GM23338 (cell line): ENCODE measurements at regions not wholly inside any gene's neighbourhood (a gene's known extent, or its start where the extent isn't known, plus 50 kb on each side); places are given as distances from the start of the nearest gene placed in this dataset.

Experiments used
- CREB1 ChIP-seq: fragments of 250-450 bp; sonication (Bioruptor Pico); IDR thresholded peaks from 2 replicates; pipeline ENCODE4 v1.5.0; 2020; ENCODE audit warnings: low read depth, mild to moderate bottlenecking, moderate library complexity
- ETS1 ChIP-seq: IDR thresholded peaks from 2 replicates; pipeline ENCODE4 v1.6.1; 2016; ENCODE audit warnings: antibody characterized with exemption
- EZH2 ChIP-seq: fragments of 200-600 bp; sonication (generic); IDR thresholded peaks from one replicate; pipeline ENCODE4 v1.8.0; 2017; ENCODE audit warnings: antibody characterized with exemption, mild to moderate bottlenecking, low read depth; ENCODE audit not compliant: unreplicated experiment
- EZH2phosphoT487 ChIP-seq: fragments of 200-600 bp; sonication (generic); IDR thresholded peaks from one replicate; pipeline ENCODE4 v1.8.1; 2018; ENCODE audit warnings: antibody characterized with exemption; ENCODE audit not compliant: unreplicated experiment
- JUNB ChIP-seq: IDR thresholded peaks from one replicate; pipeline ENCODE4 v1.6.1; 2016; ENCODE audit warnings: antibody characterized with exemption; ENCODE audit not compliant: unreplicated experiment
- NANOG ChIP-seq: IDR thresholded peaks from 2 replicates; pipeline ENCODE4 v1.6.1; 2016; ENCODE audit warnings: antibody characterized with exemption, borderline replicate concordance
- POLR2AphosphoS5 ChIP-seq: IDR thresholded peaks from 2 replicates; pipeline ENCODE4 v1.6.1; 2016; ENCODE audit warnings: antibody characterized with exemption, low read depth
- REST ChIP-seq: IDR thresholded peaks from one replicate; pipeline ENCODE4 v1.6.1; 2018; ENCODE audit warnings: antibody characterized with exemption; ENCODE audit not compliant: unreplicated experiment
- STAT1 ChIP-seq: IDR thresholded peaks from one replicate; pipeline ENCODE4 v1.6.1; 2016; ENCODE audit warnings: antibody characterized with exemption; ENCODE audit not compliant: unreplicated experiment
- ZNF114 ChIP-seq: fragments of 250-450 bp; sonication (Bioruptor Pico); IDR thresholded peaks from 2 replicates; pipeline ENCODE4 v1.5.0; 2020; ENCODE audit warnings: mild to moderate bottlenecking, moderate library complexity
- ZNF331 ChIP-seq: fragments of 250-450 bp; sonication (Bioruptor Pico); IDR thresholded peaks from 2 replicates; pipeline ENCODE4 v1.5.0; 2020; ENCODE audit warnings: low read depth, mild to moderate bottlenecking, moderate library complexity
- TF ChIP-seq, protein P1 (sequence below), 2 experiments: fragments of 200-600 bp in 1 of 2; sonication (generic) in 1 of 2; conservative IDR thresholded peaks; 2 replicates each; pipeline versions ENCODE4 v1.5.1 to v1.6.1; 2016 to 2017; ENCODE audit warnings: antibody characterized with exemption in 2 of 2, low read depth in 2 of 2, mild to moderate bottlenecking in 2 of 2, moderate library complexity in 1 of 2

GRCh38 chr13:87129602-87130300 is 541.4 kb upstream of the SLITRK5 start:
- TF ChIP-seq, protein P1, sequence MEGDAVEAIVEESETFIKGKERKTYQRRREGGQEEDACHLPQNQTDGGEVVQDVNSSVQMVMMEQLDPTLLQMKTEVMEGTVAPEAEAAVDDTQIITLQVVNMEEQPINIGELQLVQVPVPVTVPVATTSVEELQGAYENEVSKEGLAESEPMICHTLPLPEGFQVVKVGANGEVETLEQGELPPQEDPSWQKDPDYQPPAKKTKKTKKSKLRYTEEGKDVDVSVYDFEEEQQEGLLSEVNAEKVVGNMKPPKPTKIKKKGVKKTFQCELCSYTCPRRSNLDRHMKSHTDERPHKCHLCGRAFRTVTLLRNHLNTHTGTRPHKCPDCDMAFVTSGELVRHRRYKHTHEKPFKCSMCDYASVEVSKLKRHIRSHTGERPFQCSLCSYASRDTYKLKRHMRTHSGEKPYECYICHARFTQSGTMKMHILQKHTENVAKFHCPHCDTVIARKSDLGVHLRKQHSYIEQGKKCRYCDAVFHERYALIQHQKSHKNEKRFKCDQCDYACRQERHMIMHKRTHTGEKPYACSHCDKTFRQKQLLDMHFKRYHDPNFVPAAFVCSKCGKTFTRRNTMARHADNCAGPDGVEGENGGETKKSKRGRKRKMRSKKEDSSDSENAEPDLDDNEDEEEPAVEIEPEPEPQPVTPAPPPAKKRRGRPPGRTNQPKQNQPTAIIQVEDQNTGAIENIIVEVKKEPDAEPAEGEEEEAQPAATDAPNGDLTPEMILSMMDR (conservative IDR thresholded peaks at IDR 0.05; ENCODE audit: low read depth in 2 of 2), result no peak
- TF ChIP-seq CREB1 (CRISPR knock-in tag) (no peak), EZH2 (no peak), EZH2phosphoT487 (no peak), POLR2AphosphoS5 (no peak), ZNF331 (CRISPR knock-in tag) (no peak), JUNB (no peak), REST (no peak), ETS1 (no peak), ZNF114 (CRISPR knock-in tag) (no peak), STAT1 (no peak), NANOG (no peak)
